SIG-M5 treated with dmso at 0.1 percent for 504 hours (cell line): ENCODE measurements at regions not wholly inside any gene's neighbourhood (a gene's known extent, or its start where the extent isn't known, plus 50 kb on each side); places are given as distances from the start of the nearest gene placed in this dataset.
A peak's percentile ranks its signal among the peaks of the same experiment; 100 is the strongest.

ENCODE experiments used
- DNase-seq: peaks from one replicate; lab custom pipeline; 2025; ENCODE audit not compliant: unreplicated experiment; lab: John Stamatoyannopoulos, UW

DNA sequence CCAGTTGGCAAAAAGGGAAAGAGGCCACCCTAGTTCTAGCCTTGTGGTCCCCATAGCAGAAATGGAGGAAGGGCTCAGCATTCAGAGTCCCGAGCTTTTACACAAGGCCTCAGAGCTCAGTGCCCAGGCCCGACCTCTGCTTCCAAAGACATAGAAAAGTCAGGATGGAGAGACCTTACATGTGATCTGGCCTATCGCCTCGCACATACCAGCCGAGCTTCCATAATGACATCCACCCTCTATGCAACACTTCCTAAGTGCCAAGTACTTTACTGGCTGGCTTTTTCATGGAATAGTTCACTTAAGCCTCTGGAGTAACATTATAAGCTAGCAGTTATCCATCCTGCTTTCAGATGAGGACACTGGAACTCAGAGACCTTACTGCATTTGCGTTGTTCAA lies 275.9 kb downstream of the FAM43A start:
- DNase-seq: no peak

DNA sequence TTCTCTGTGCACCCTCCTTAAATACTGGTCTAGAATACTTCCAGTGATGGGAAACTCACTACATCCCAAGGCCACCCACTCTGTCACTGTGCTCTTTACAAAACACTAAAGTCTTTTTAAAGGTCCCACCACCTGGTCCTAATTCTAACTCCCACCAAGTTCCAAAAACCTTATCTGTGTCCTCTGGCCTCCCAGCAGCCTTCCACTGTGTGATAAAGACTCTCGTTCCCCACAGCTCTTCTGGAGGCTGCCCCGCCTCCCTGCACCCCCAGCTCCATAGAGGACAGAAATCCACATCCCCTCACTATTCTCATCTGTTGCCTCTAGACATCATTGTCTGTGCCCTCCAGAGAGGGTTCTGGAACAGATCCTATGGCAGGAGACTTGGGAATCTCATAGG lies 276.4 kb downstream of the FAM43A start:
- no peak for DNase-seq

DNA sequence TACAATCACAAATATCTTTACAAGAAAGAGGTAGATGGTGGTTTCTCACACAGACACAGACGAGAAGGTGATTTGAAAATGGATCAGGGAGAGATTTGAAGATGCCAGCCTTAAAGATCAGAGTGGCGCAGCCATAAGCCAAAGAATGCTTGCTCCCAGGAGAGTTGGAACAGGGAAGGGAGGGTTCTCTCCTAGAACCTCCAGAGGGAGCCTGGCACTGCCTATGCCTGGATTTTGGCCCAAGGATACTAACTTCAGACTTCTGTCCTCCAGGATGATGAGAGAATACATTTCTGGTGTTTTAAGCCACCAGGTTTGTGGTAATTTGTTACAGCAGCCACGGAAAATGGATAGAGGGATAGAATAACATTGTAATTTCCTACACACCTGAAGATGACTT lies 279.1 kb downstream of the FAM43A start:
- no peak for DNase-seq

DNA sequence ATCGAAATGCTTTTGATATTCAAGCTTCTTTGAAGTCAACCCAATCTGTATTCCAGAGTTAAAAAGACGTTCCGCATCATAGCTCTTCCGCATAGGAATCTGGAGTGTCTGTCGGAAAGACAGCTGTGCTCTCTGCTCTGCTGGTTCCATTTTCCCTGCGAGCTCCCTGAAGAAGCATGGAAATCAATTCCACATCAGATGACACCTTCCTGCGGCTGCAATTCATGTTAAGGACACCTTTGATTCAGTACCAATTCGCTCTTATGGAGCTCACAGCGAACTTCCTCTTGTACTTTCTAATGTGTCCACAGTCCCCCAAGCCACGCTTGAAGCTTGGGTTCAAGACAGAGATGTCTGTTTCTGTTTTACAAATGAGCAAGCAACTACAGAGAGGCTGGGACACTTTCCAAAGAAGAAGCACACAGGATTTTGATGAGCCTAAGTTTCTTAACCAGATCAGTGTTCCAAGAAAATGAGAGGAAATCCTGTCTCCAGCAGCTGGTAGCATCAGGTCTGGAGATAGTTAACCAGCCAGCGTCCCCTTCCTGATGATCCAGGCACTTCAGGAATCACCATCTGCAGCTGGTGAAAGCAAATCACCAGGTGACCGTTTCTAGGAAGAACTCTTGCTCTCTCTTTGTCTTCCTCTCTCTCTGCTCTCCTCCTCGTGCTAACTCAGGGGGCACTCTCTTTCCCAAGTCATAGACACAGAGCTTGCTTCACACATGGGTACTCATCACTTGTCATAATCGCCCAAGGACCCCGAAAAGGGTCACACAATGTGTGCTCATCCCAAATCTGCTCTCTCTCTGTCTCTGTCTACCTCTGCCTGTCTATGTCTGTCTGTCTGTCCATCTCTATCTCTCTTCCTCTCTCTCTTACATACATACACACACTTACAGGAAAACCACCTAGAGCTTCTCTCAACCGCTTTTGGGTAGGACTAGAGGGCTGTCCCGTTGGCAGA lies 281.8 kb downstream of the FAM43A start:
- no peak for DNase-seq

DNA sequence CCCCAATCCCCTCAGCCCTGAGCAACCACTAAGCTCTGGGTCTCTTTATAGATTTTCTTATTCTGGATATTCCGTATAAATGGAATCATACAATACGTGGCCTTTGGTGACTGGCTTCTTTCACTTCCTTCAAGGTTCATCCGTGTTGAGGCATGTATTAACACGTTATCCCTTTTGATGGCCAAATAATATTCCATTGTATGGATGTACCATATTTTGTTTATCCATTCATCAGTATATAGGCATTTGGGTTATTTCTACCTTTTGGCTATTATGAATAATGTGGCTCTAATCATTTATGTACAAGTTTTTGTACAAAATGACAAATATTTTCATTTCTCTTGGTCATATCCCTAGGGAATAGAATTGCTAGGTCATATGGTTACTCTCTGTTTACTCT lies 284.4 kb downstream of the FAM43A start:
- DNase-seq: no peak

DNA sequence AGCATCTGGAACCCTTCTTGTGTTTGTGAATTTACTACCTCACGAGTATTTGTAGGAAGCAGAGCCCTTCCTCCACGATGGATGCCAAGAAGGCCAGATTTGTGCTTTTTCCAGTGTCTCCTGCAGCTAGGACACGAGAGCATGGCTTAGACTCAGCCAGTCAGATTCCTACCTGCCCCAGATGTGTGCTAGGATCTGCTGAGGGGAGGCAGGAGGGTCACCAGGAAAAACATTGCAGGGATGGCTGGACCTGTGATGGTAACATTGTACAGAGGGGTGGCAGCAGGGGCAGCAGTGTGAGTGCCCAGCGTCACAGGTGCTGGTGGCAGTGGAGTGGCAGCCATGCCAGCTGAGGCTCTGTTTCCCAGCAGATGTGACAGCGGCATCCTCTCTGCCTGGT lies 285.3 kb downstream of the FAM43A start:
- DNase-seq: no peak

DNA sequence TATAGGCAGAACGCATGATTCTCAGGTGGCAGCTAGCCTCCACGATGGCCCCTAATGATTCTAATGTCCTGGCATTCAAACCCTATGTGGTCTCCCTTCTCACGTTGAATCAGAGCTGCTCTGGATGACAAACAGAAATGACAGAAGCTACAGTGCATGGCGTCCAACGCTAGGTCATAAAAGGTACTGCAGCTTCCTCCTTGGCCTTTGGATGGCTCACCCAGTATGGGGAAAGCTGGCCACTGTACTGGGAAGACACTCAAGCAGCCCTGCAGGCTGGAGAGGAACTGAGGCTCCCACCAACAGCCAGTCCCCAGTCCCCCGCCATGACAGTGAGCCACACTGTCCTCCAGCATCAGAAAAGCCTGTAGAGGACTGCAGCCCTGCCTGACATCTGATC lies 286.3 kb downstream of the FAM43A start:
- DNase-seq: no peak

DNA sequence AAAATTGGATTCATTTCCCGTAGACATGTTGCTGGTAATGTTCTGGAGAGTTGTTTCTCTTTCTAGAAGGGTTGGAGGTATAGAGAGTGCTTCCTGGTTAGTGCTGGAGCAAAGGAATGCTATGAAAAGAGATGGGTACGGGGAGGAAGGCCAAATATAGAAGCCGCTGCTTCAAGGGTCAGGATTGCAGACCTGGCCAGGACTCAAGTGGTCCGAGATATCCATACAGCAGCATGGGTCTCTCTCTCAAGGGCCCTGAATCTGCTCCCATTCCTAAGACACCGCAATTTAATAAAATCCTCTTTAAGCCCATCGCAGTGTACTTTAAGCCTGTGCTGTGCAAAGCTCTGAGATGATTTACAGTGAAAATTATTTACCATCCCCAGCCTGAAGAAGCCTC lies 287.0 kb downstream of the FAM43A start:
- DNase-seq: no peak

DNA sequence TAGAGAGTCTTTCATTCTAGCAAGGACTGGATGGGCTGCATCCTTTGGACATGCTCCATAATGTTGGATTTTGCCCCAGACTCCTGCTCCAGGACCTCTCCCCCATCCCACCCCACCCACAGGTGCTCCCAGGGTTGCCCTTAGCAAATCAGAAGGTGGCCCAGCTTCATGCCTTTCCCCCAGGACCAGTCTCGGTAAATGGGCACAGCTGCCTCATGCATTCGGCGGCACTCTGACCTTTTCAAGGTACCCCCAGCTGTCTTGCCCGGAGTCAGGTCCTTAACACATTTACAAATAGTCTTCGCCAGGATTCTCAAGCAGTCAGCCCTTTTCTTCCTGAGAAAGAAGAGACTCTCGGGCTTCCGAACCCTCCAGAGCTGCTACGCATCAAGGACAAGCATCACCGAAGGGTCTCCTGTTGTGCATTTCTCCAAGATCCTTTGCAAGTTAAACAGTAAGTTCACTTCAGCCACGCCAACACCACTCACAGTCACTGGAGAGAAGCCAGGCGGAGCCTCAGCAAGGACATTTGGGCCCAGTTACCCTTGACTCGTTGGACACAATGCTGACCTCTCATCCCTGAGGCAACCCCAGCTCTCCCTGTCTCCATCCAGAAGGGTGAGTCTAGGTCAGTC lies 287.8 kb downstream of the FAM43A start:
- no peak for DNase-seq

DNA sequence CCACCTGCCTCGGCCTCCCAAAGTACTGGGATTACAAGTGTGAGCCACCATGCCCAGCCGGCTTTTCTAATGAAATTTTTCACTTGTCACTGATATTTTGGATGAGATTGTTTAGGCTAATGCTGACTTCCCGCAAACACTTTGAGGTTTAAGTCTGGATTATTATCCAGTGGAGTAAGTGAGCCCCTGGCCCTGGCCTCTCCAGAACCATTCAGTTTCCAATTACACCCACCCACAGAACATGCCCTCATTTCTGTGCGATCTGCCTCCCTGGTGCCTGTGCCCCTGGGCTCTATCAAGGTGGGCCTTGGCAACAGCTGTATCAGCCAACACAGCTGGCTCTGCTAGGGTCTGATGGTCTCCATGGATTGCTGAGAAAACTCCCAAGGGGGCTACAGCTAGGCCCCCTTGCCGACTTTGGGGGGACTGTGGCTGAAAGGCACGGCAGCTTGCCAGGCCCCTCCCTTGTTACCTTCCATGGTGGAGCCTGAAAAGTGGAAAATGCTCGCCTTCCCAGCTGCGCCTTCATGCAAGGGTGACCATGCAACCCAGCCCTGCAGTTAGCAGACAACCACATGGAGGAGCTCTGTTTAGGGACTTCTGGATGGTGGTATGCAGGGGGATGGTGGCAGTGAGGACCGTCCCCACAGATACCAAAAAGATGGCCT lies 288.9 kb downstream of the FAM43A start:
- no peak for DNase-seq

DNA sequence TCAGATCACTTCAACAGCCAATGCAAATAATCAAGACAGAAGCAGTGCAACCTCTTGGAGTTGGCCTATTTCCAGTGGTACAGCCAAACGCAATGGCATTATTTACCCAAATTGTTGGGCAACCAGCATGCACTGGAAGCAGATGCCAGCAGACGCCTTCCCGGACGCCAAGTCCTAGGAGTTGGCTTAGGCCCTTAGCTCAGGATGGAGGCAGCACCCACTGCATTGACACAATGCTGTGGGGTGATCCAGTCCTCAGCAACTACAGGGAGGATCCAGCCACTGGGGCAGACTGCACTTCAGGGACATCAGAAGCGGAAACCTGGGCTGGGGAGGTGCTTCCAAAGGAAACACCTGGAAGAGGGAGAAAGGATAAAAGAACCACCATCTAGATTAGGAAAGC lies 290.4 kb downstream of the FAM43A start:
- DNase-seq: no peak

DNA sequence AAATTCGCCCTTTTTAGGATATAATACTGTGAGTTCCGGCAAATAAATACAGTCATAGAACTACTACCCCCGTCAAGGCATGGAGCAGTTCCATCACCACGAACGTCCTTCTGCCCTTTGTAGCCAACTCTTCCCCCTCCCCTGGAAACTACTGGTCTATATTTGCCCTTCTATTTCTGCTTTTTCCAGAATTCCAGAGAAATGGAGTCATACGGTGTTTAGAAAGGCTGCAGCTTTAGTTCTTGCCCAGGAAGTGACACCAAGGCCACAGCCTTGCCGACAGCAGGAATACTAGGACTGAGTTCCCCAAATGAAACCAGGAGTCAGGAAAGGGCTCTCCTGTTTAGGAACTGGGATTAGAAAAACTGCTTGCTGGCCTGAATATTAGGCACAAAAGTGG lies 291.2 kb downstream of the FAM43A start:
- no peak for DNase-seq

DNA sequence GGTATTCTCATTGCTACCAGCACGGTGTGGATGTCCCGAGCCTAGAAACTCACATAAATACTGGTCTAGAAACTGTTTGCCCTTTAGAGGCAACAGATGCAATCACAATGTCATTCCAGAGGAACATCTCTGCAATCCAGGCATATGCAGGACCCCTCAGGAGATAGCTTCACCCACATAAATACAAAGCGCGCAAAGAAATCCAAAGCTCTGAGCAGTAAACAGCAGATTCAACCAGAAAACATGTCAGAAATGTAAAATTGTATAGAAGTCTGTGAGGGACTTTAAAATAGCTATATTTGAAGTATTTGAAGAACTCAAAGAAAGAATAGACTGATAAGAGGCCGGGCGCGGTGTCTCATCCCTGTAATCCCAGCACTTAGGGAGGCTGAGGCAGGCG lies 291.7 kb downstream of the FAM43A start:
- no peak for DNase-seq

DNA sequence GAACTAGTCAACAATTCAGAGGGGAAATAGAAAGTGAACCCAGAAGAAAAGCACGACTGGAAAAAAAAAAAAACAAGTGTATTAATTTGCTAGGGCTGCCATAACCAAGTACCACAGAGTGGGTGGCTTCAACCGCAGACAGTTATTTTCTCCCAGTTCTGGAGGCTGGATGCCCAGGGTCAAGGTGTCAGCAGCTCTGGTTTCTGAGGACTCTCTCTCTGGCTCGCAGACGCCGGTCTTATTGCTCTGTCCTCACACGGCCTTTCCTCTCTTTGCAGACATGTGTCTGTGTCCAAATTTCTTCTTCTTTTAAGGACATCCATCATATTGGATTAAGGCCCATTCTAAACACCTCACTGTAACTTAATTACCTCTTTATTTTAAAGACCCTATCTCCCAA lies 291.8 kb downstream of the XXYLT1 start:
- no peak for DNase-seq

DNA sequence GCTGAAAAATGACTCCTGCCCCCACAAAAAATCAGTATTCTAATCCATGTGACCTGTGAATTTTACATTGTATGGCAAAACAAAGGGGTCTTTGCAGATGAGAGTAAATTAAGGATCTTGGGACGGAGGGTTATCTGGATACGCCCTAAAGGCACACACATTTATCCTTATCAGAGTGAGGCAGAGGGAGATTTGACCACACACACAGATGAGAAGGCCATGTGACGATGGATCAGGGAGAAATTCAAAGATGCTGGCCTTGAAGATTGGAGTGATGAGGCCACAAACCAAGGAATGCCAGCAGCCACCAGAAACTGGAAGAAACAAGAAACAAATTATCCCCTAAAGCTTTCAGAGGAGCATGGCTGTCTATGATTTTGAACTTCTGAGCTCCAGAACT lies 288.5 kb downstream of the XXYLT1 start:
- DNase-seq: no peak

DNA sequence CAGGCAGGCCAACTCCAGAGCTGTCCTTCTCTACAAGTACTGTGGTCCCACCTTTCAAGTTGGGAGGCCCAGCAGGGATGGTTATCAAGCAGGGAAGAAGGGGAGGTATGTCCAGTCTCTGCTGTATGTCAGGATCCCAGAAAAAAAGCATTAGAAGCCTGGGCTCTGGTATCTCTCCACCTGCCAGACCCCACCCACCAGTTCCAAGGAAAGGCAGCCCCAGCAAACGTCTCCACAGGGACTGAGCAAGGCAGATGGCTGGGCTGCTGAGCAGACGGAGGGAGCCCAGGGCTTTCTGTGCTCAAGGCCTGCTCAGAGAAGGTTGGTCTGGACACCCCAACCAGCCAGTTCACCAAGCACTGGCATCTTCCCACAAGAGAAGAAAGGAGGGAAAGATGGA lies 287.8 kb downstream of the XXYLT1 start:
- no peak for DNase-seq

DNA sequence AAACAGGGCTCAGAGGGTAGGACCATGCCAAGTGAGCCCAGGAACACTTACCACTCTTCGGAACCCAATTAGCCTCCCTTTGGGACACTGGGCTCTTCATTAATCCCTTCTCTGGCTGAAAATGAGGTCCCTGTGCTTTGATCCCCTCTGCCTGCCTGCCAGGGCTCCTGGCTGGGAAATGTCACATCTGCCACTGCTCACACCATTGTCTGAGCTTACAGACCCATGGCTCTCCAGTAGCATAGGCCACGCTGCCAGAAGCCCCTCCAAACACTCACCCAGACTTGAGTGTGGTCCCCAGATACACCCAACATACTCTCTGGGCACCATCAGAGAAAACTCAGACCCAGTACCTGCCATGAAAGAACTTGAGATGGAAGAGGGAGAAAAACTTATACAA lies 287.3 kb downstream of the XXYLT1 start:
- DNase-seq: no peak

DNA sequence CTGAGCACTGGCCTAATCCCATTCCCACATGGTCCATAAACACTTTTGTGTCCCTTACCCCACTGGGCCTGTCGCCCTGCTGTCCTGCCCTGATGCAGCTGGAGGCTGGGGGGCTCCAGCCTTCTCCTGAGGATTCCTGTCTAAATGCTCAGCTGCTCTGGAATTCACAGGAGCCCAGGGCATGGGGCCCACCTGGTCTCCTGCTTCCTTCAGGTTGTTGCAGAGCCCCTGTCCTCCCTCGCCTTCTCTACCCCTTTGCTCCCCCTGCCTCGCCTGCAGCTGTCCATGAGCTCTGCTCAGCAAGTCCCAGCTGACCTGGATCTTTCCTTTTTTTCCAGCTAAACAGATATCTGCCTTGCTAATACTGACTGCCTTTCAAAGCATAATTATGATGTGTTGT lies 286.9 kb downstream of the XXYLT1 start:
- no peak for DNase-seq

DNA sequence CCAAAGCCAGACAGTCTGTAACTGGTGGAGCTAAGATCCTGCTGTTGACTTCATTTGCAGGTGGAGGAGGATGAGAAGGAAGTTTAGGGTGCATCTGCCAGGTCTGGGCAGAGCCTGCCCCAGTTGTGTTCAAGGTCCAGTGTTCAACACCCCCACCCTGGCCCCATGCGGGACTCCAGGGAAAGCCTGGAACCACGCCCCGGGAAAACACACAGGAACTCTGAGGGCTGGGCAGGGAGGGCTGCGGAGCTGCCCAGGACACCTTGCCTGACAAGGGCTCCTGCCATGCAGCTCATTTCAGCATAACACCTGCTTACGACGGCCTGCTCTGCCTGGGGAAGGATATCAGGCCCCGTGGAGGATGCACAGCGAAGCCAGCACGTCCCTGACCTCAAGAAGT lies 286.3 kb downstream of the XXYLT1 start:
- no peak for DNase-seq

DNA sequence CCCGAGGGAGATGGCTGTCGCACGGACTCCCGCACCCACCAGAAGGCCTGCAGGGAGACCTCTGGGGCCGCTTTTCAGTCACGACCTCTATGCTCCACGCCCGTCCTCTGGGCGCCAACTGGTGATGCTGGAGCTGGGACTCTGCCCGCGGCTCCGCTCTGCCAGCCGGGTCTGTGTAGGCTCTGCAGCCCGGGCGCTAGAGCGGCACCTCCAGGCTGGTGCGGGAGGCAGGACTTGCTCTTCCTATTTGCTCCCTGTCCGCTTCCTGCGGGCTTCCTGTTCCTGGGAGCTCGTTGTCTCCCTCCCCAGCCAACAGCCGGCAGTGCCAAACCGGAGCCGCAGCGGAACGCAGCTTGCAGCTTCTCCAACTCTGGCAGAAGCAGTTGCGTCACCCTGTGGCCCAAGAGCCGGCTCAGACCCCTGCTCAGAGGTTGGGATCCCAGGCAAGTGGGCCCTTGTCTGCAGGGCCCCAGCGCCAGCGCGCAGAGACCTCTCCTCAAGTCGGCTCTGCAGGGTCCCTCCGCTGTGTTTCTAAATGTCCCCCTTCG lies 285.9 kb downstream of the XXYLT1 start:
- DNase-seq: peak; percentile 57

DNA sequence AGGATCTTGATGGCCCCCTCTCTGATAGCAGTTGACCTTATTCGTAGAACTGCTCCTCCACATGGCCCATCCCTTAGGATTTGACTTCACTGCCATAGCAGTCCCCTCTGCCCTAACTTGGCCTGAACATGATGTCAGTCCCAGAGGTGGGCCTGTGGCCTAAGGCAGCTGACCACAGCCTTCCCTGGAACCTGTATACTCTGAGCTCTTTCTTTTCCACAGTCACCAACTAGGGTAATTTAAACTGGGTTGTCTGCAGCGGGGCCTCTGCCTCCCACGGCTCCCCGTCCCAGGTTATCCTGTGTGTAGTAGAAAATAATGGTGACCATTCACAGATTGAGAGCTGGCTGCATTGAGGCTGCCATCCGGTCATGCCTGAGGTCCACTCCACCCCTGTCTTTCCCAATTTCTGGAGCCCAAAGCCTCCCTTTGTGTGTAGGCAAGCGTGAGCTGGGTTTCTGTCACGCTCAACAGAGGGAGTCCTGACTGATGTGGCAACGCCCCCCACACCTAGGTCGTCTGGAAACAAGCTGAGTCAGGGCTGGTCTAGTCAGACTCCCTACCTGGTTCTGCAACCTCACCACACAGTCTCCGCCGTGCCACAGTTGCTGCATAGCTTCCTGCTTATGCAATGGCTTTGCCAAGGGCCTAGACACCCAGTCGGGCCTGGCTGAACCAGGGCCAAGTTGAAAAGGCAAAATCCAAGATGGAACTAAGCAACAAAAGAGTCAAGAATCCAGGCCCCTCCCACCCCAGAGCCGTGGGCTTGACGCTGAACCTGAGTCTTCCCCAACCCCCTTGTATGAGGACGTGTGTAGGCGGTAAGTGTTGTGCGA lies 284.5 kb downstream of the XXYLT1 start:
- peak; percentile 94 for DNase-seq
